BLaER1 treated with 17β-estradiol and CSF1 and Interleukin-3, amounts not matched to agents 10 nM and 100 nM (cell line): ENCODE measurements at regions not wholly inside any gene's neighbourhood (a gene's known extent, or its start where the extent isn't known, plus 50 kb on each side); places are given as distances from the start of the nearest gene placed in this dataset.

Experiments
- H3K27ac ChIP-seq, 11 experiments: shearing (Covaris generic); formaldehyde crosslinking; 2 replicates each; pipeline ENCODE4 v1.8.1; 2022
- H3K27me3 ChIP-seq, 11 experiments: shearing (Covaris generic); formaldehyde crosslinking; 2 replicates each; pipeline ENCODE4 v1.8.1; 2022
- H3K36me3 ChIP-seq, 11 experiments: shearing (Covaris generic); formaldehyde crosslinking; 2 replicates each; pipeline ENCODE4 v1.8.1; 2022
- H3K4me1 ChIP-seq, 10 experiments: shearing (Covaris generic); formaldehyde crosslinking; 2 replicates each; pipeline ENCODE4 v1.8.1; 2022
- H3K4me2 ChIP-seq, 11 experiments: shearing (Covaris generic); formaldehyde crosslinking; 2 replicates each; pipeline ENCODE4 v1.8.1; 2022
- H3K4me3 ChIP-seq, 10 experiments: shearing (Covaris generic); formaldehyde crosslinking; 2 replicates each; pipeline ENCODE4 v1.8.1; 2022
- H3K9ac ChIP-seq, 11 experiments: shearing (Covaris generic); formaldehyde crosslinking; 2 replicates each; pipeline ENCODE4 v1.8.1; 2022
- H3K9me3 ChIP-seq, 11 experiments: shearing (Covaris generic); formaldehyde crosslinking; replicated peaks in 1 of 11; 2 replicates each; pipeline ENCODE4 v1.8.1; 2022
- H4K20me1 ChIP-seq, 11 experiments: shearing (Covaris generic); formaldehyde crosslinking; 2 replicates each; pipeline ENCODE4 v1.8.1; 2022
- Cebpa-rat ChIP-seq, 11 experiments: shearing (Covaris generic); IDR thresholded peaks; 2 replicates each; pipeline ENCODE4 v1.8.1; 2022

DNA sequence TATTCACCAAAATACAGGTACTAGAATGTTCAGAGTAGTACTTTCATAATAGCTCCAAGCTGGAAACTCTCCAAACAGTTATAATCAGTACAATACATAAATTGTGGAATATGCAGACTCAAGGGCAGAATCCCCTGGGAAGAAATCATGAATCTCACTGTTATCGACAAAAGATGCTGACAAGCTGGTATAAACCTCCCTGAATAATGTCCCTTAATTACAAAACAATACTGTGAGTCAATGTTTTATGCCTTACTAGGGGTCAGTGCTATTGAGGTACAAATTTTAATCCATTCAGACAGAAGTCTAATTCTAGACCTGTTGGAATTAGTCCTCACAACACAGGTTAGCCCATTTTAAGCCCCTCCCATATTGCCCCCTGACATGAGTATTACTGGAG is 532.3 kb downstream of the DTWD2 start:
- H3K27me3 ChIP-seq: no peaks in the 10 kb centered on the region
- H3K9me3 ChIP-seq: no peaks in the 10 kb centered on the region
- H3K36me3 ChIP-seq: no peaks in the 10 kb centered on the region
- no peak overlapping the region for H3K9ac ChIP-seq
- no peak for TF ChIP-seq Cebpa-rat (IDR thresholded peaks at IDR 0.05)
- no peak overlapping the region for H3K4me3 ChIP-seq
- no peak overlapping the region for H3K4me2 ChIP-seq
- H3K4me1 ChIP-seq: no peaks in the 10 kb centered on the region
- H4K20me1 ChIP-seq: no peaks in the 10 kb centered on the region
- no peak overlapping the region for H3K27ac ChIP-seq

DNA sequence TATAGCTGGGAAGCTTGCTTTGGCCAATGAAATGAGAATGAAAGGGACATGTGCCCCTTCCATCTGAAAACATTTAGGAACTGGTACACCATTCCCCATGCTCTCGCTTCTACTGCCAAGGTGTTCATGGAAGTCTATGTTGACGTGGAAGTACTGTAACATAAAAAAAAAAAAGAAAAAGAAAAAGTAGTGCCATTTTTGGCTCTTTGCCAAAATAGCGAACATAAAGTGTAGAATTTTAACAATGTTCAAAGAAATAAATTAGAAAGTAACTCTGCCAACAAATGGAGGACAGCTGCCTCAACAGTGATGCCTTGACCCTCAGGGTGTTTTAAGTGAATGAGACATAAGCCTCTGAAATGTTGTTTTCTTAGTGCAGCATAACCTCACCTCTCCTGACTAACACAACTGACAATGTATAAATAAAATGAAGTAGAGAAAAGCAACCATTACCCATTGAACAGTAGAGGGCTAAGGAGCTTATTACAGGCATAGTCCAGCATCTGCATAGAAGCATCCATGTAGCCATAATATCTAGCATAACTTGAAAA is 536.6 kb downstream of the DTWD2 start:
- Histone ChIP-seq H3K4me3 (no peak overlapping the region), H3K27ac (no peak overlapping the region), H3K36me3 (no peaks in the 10 kb centered on the region)

DNA sequence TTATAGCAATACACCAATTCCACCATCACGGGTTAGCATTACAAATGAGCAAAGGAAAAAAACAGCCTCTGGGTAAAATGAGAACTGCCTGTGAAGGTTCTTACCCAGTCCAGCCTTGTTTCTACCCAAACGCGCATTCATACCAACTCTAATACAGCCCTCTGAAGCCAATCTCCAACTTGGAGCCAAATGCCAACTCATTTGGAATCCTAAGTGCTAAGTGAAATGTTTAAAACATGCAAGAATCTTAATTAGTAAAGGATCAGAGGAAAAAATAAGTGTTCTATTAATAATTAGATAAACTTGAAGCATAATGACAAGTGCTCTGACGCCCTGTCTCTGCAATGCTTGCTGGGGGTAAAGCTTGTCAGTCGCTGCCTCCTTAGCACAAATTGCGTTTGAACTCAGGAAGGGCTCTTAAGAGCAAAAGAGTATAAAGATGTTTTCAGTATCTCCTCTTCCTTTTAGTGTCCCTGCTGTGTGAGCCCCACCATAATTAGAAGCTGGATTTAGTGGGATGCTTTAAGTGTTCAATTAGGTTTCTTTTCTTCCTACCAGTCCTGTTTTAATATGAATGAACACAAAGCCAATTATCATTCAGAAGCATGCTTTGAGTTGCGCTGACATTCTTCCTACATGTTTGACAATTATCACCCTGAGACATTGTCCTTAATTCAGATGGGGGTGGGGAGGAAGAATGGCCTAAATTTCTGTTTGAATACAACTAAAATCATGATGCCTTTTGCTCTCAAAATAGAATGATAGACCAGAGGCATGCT is 537.6 kb downstream of the DTWD2 start:
- H3K9ac ChIP-seq: no peak overlapping the region
- H3K4me3 ChIP-seq: no peak overlapping the region
- peaks cover 7 to 11% (median 9%) of the 10 kb centered on the region in 10 experiments; a peak in 19 of 20 replicates for H3K4me1 ChIP-seq
- TF ChIP-seq Cebpa-rat (IDR thresholded peaks at IDR 0.05): no peak
- no peaks in the 10 kb centered on the region for H3K27me3 ChIP-seq
- H3K27ac ChIP-seq: no peak overlapping the region
- H3K36me3 ChIP-seq: no peaks in the 10 kb centered on the region
- H4K20me1 ChIP-seq: no peaks in the 10 kb centered on the region
- H3K4me2 ChIP-seq: no peak overlapping the region
- H3K9me3 ChIP-seq: no peaks in the 10 kb centered on the region

More for the DNA sequence above, 536.6 kb downstream of the DTWD2 start:
- peaks cover 0 to under 1% (median 0%) of the 10 kb centered on the region in 10 experiments; a peak in 3 of 20 replicates for H3K4me1 ChIP-seq
- no peaks in the 10 kb centered on the region for H4K20me1 ChIP-seq
- H3K27me3 ChIP-seq: no peaks in the 10 kb centered on the region
- H3K4me2 ChIP-seq: no peak overlapping the region
- H3K9ac ChIP-seq: no peak overlapping the region
- TF ChIP-seq Cebpa-rat (IDR thresholded peaks at IDR 0.05): no peak
- no peaks in the 10 kb centered on the region for H3K9me3 ChIP-seq

DNA sequence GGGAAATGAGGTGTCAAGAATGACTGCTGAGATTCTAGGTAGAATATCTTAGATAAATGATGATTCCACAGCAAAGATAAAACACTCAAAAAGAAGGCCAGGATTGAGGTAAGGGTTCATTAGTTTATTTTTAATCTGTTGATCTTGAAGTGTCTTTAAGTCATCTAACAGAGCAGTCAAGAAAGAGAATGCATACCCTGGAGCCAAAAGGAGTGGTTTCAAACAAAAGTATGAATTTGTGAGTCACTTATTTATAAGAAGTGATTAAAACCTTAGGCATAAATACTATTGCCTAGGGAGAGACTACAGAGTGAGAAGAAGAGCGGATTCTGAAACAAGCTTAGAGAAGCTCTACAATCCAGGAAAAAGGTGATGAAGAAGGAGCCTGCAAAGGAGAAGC is 541.0 kb downstream of the DTWD2 start:
- TF ChIP-seq Cebpa-rat (IDR thresholded peaks at IDR 0.05): no peak
- peaks cover 8 to 25% (median 17%) of the 10 kb centered on the region in 10 experiments; a peak in 19 of 20 replicates for H3K4me1 ChIP-seq
- H4K20me1 ChIP-seq: no peaks in the 10 kb centered on the region
- no peak overlapping the region for H3K4me2 ChIP-seq
- no peak overlapping the region for H3K27ac ChIP-seq
- no peaks in the 10 kb centered on the region for H3K27me3 ChIP-seq
- H3K4me3 ChIP-seq: no peak overlapping the region
- H3K36me3 ChIP-seq: no peaks in the 10 kb centered on the region
- H3K9ac ChIP-seq: no peak overlapping the region
- H3K9me3 ChIP-seq: no peaks in the 10 kb centered on the region

DNA sequence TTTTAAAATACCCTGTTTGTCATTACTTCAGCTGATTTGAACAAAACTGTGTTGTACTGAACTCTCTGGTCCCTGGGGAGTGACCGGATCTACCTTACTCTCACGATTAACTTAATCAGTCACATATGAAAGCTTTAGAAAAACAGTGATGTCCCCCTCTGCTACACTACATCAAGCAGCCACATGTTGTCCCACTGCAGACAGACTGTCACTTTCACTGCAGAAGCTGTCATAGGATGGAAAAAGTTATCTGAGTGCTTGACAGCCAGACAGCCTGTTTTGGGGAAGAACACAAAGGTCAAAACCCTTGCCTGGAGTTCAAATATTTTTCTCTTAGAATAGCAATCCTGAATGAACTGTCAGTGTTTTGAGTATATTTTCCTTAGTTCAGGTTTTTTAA is 546.4 kb downstream of the DTWD2 start:
- Histone ChIP-seq H3K4me3 (no peak overlapping the region), H3K36me3 (no peaks in the 10 kb centered on the region), H3K9me3 (no peaks in the 10 kb centered on the region), H3K27ac (no peak overlapping the region), H3K27me3 (no peaks in the 10 kb centered on the region), H3K4me2 (peak overlapping the region in 3 of 11 experiments; percentile 5 to 24 (median 13); a peak in 3 of 22 replicates), H4K20me1 (no peaks in the 10 kb centered on the region), H3K4me1 (peaks cover 8 to 46% (median 25%) of the 10 kb centered on the region in 10 experiments; a peak in 19 of 20 replicates), H3K9ac (no peak overlapping the region)
- TF ChIP-seq Cebpa-rat (IDR thresholded peaks at IDR 0.05): no peak

DNA sequence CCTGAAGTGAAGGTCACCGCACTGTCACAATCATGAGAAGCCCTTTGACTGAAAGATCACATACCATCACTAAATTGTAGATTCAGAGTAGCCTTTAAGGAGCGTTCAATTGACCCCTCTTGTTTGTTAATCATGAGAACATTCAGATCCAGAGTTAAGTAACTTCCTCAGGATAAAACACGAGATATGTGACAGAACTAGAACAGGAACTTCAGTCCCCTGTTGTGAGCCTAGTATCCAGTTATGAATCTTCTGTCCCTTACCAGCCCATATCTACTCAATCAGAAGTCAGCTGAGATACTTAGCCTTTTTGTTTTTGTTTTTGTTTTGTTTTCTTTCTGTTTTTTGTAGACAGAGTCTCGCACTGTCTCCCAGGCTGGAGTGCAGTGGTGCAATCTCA is 547.3 kb downstream of the DTWD2 start:
- no peak for TF ChIP-seq Cebpa-rat (IDR thresholded peaks at IDR 0.05)
- no peaks in the 10 kb centered on the region for H4K20me1 ChIP-seq
- no peak overlapping the region for H3K4me3 ChIP-seq
- H3K9ac ChIP-seq: no peak overlapping the region
- no peak overlapping the region for H3K27ac ChIP-seq
- H3K4me1 ChIP-seq: peaks cover 4 to 39% (median 18%) of the 10 kb centered on the region in 10 experiments; a peak in 18 of 20 replicates
- no peaks in the 10 kb centered on the region for H3K27me3 ChIP-seq
- H3K36me3 ChIP-seq: no peaks in the 10 kb centered on the region
- H3K4me2 ChIP-seq: peak overlapping the region in 1 of 11 experiments; percentile 10; a peak in 1 of 22 replicates
- H3K9me3 ChIP-seq: no peaks in the 10 kb centered on the region

DNA sequence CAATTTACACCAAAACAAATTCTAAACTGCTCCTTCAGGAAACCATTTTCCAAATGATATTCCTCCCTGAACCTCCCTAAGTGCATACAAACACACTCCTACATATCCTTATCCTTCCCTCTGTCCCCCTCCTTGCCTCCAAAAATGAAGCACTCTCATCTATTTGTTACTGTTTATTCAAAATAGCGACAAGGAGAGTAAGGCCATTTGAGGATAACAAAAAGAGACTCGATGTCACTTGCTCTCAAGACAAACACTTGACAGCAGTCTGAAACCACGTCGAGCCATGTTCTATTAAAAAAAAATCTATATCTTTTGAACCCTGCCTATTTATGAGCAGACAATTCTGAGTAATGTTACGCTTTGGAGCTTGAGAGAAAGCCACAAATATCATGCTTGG is 547.9 kb downstream of the DTWD2 start:
- H3K27me3 ChIP-seq: no peaks in the 10 kb centered on the region
- no peak overlapping the region for H3K9ac ChIP-seq
- H3K27ac ChIP-seq: no peak overlapping the region
- H3K36me3 ChIP-seq: no peaks in the 10 kb centered on the region
- H4K20me1 ChIP-seq: no peaks in the 10 kb centered on the region
- peaks cover 0 to 34% (median 13%) of the 10 kb centered on the region in 10 experiments; a peak in 13 of 20 replicates for H3K4me1 ChIP-seq
- no peaks in the 10 kb centered on the region for H3K9me3 ChIP-seq
- TF ChIP-seq Cebpa-rat (IDR thresholded peaks at IDR 0.05): no peak
- H3K4me2 ChIP-seq: peak overlapping the region in 2 of 11 experiments; percentile 10 to 13; a peak in 3 of 22 replicates
- no peak overlapping the region for H3K4me3 ChIP-seq

DNA sequence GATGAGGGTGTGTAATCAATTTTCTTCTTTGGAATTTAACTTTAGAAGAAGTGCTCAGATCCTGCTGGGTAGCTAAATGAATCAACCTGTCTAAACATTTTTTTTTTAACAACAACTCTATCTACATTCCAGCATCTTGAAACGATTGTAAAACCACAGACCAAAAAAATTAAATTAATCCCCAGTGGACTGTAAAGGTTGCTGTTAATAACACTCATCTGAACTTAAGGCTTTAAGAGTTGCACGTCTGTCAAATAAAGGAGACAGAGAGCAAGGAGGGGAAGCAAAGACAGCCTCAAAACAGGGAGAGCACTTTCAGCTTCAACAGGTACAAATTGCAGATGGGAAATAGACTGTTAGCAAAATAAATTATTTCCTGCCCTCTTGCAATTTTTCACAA is 548.5 kb downstream of the DTWD2 start:
- no peak overlapping the region for H3K9ac ChIP-seq
- no peaks in the 10 kb centered on the region for H4K20me1 ChIP-seq
- H3K4me3 ChIP-seq: no peak overlapping the region
- no peaks in the 10 kb centered on the region for H3K27me3 ChIP-seq
- no peak for TF ChIP-seq Cebpa-rat (IDR thresholded peaks at IDR 0.05)
- H3K4me1 ChIP-seq: peaks cover 0 to 27% (median 7%) of the 10 kb centered on the region in 10 experiments; a peak in 9 of 20 replicates
- no peaks in the 10 kb centered on the region for H3K36me3 ChIP-seq
- H3K4me2 ChIP-seq: peak overlapping the region in 4 of 11 experiments; percentile 2 to 38 (median 16); a peak in 5 of 22 replicates
- H3K9me3 ChIP-seq: no peaks in the 10 kb centered on the region
- H3K27ac ChIP-seq: no peak overlapping the region

DNA sequence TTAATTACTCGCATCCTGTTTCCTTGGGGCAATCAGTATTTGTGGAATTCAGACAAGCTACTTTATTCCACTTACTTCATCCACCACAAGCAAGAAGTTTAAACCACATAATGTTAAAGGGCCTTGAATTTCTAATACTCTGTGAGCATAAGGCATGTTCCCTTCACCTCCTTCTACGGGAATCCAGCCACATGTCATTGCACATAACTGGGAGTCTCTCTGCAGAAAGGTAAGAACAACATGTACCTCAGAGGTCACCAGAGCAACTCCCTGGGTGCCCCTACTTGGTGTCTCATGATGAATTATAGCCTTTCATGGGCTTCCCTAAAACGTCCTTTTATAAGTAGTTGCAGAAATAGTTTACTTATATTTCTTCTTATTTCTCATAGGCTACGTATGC is 553.2 kb downstream of the DTWD2 start:
- H3K4me2 ChIP-seq: no peak overlapping the region
- no peak overlapping the region for H3K27ac ChIP-seq
- no peak overlapping the region for H3K9ac ChIP-seq
- H4K20me1 ChIP-seq: no peaks in the 10 kb centered on the region
- no peaks in the 10 kb centered on the region for H3K36me3 ChIP-seq
- H3K4me1 ChIP-seq: peaks cover 0 to 6% (median 0%) of the 10 kb centered on the region in 10 experiments; a peak in 8 of 20 replicates
- no peak overlapping the region for H3K4me3 ChIP-seq
- H3K27me3 ChIP-seq: no peaks in the 10 kb centered on the region
- H3K9me3 ChIP-seq: no peaks in the 10 kb centered on the region
- no peak for TF ChIP-seq Cebpa-rat (IDR thresholded peaks at IDR 0.05)
